Smooth muscle cell (in vitro differentiated cells): ENCODE measurements at regions not wholly inside any gene's neighbourhood (a gene's known extent, or its start where the extent isn't known, plus 50 kb on each side); places are given as distances from the start of the nearest gene placed in this dataset.

Source experiments
- DNase-seq: peaks from one replicate; lab custom pipeline; 2025; ENCODE audit not compliant: unreplicated experiment; lab: John Stamatoyannopoulos, UW
- H2AFZ ChIP-seq: fragments of 200-600 bp; sonication (generic); 2 replicates; pipeline ENCODE4 v1.6.0; 2016; ENCODE audit warnings: antibody characterized with exemption, low read depth, mild to moderate bottlenecking
- H3F3A ChIP-seq: fragments of 200-600 bp; sonication (generic); 2 replicates; pipeline ENCODE4 v1.6.0; 2017; ENCODE audit warnings: antibody characterized with exemption, low read depth
- H3K27ac ChIP-seq: fragments of 200-600 bp; sonication (generic); 2 replicates; pipeline ENCODE4 v1.5.1; 2016; ENCODE audit warnings: low read depth, mild to moderate bottlenecking
- H3K27me3 ChIP-seq: fragments of 200-600 bp; sonication (generic); 2 replicates; pipeline ENCODE4 v1.6.1; 2016; ENCODE audit warnings: low read depth, mild to moderate bottlenecking
- H3K36me3 ChIP-seq: fragments of 200-600 bp; sonication (generic); 2 replicates; pipeline ENCODE4 v1.5.1; 2016; ENCODE audit warnings: low read depth
- H3K4me1 ChIP-seq: fragments of 200-600 bp; sonication (generic); 2 replicates; pipeline ENCODE4 v1.5.1; 2016; ENCODE audit warnings: low read depth
- H3K4me2 ChIP-seq: fragments of 200-600 bp; sonication (generic); 2 replicates; pipeline ENCODE4 v1.6.0; 2016; ENCODE audit warnings: mild to moderate bottlenecking
- H3K4me3 ChIP-seq: fragments of 200-600 bp; sonication (generic); 2 replicates; pipeline ENCODE4 v1.5.1; 2016; ENCODE audit warnings: mild to moderate bottlenecking
- H3K79me2 ChIP-seq: fragments of 200-600 bp; sonication (generic); 2 replicates; pipeline ENCODE4 v1.6.0; 2016; ENCODE audit warnings: low read depth, mild to moderate bottlenecking
- H3K9ac ChIP-seq: fragments of 200-600 bp; sonication (generic); 2 replicates; pipeline ENCODE4 v1.6.0; 2016; ENCODE audit warnings: low read depth
- H3K9me3 ChIP-seq: fragments of 200-600 bp; sonication (generic); replicated peaks from 2 replicates; pipeline ENCODE4 v1.5.1; 2016; ENCODE audit warnings: low read depth
- H4K20me1 ChIP-seq: fragments of 200-600 bp; sonication (generic); 2 replicates; pipeline ENCODE4 v1.6.0; 2016; ENCODE audit warnings: low read depth
- CTCF ChIP-seq: fragments of 200-600 bp; sonication (generic); IDR thresholded peaks from 2 replicates; pipeline ENCODE4 v1.5.1; 2017; ENCODE audit warnings: borderline replicate concordance, mild to moderate bottlenecking, antibody characterized with exemption; ENCODE audit not compliant: insufficient read depth, poor library complexity, severe bottlenecking
- WGBS: methylation state at CpG from one replicate; pipeline ENCODE4 v1.1.7; 2016; ENCODE audit warnings: low lambda C conversion rate; 5-methylcytosine and 5-hydroxymethylcytosine counted together

GRCh38 chr3:148455098-148455497, 242.6 kb upstream of the AGTR1 start:
- no peak for DNase-seq
- Histone ChIP-seq H3K4me3 (no peak overlapping the region), H3K27me3 (no peaks in the 10 kb centered on the region), H3K36me3 (no peaks in the 10 kb centered on the region), H3K4me1 (no peaks in the 10 kb centered on the region), H3K9me3 (no peaks in the 10 kb centered on the region), H3K4me2 (no peak overlapping the region), H4K20me1 (no peaks in the 10 kb centered on the region), H3K9ac (no peak overlapping the region), H2AFZ (no peak overlapping the region), H3F3A (no peaks in the 10 kb centered on the region), H3K27ac (no peak overlapping the region), H3K79me2 (no peaks in the 10 kb centered on the region)
- TF ChIP-seq CTCF = no peak
- 91% methylated on average over 4 of the region's 4 CpGs for WGBS

GRCh38 chr3:148457886-148458285, 239.8 kb upstream of the AGTR1 start:
- Histone ChIP-seq H3F3A (no peaks in the 10 kb centered on the region), H3K79me2 (no peaks in the 10 kb centered on the region), H3K4me1 (no peaks in the 10 kb centered on the region), H3K36me3 (no peaks in the 10 kb centered on the region), H3K4me2 (no peak overlapping the region), H3K9me3 (no peaks in the 10 kb centered on the region), H2AFZ (no peak overlapping the region), H3K9ac (no peak overlapping the region), H3K4me3 (no peak overlapping the region), H3K27ac (no peak overlapping the region), H4K20me1 (no peaks in the 10 kb centered on the region), H3K27me3 (no peaks in the 10 kb centered on the region)
- TF ChIP-seq CTCF = no peak
- 88% methylated on average over 1 of the region's 1 CpG for WGBS
- DNase-seq = no peak

- H2AFZ ChIP-seq = no peak overlapping the region
- H3K27ac ChIP-seq = no peak overlapping the region
- no peaks in the 10 kb centered on the region for H3F3A ChIP-seq
- DNase-seq = no peak
- H4K20me1 ChIP-seq = no peaks in the 10 kb centered on the region
- 90% methylated on average over 1 of the region's 1 CpG for WGBS
- H3K4me3 ChIP-seq = no peak overlapping the region
- H3K9me3 ChIP-seq = no peaks in the 10 kb centered on the region
- H3K9ac ChIP-seq = no peak overlapping the region
- peak; percentile 21 for TF ChIP-seq CTCF
- H3K4me2 ChIP-seq = no peak overlapping the region
- no peaks in the 10 kb centered on the region for H3K27me3 ChIP-seq
- H3K4me1 ChIP-seq = no peaks in the 10 kb centered on the region
- no peaks in the 10 kb centered on the region for H3K36me3 ChIP-seq
- no peaks in the 10 kb centered on the region for H3K79me2 ChIP-seq
Observed at GRCh38 chr3:148459931-148460513, 237.7 kb upstream of the AGTR1 start.

GRCh38 chr3:148460686-148461085, 237.0 kb upstream of the AGTR1 start:
- no peaks in the 10 kb centered on the region for H3K9me3 ChIP-seq
- H3K4me3 ChIP-seq = no peak overlapping the region
- no peaks in the 10 kb centered on the region for H3F3A ChIP-seq
- no peak overlapping the region for H3K9ac ChIP-seq
- no peak overlapping the region for H2AFZ ChIP-seq
- no peak overlapping the region for H3K4me2 ChIP-seq
- WGBS = 85% methylated on average over 3 of the region's 3 CpGs
- no peak for DNase-seq
- H3K27me3 ChIP-seq = no peaks in the 10 kb centered on the region
- no peaks in the 10 kb centered on the region for H4K20me1 ChIP-seq
- no peaks in the 10 kb centered on the region for H3K36me3 ChIP-seq
- H3K4me1 ChIP-seq = no peaks in the 10 kb centered on the region
- no peak overlapping the region for H3K27ac ChIP-seq
- no peak for TF ChIP-seq CTCF
- H3K79me2 ChIP-seq = no peaks in the 10 kb centered on the region
